ENCODE measurements at regions not wholly inside any gene's neighbourhood (a gene's known extent, or its start where the extent isn't known, plus 50 kb on each side); places are given as distances from the start of the nearest gene placed in this dataset.

DNA sequence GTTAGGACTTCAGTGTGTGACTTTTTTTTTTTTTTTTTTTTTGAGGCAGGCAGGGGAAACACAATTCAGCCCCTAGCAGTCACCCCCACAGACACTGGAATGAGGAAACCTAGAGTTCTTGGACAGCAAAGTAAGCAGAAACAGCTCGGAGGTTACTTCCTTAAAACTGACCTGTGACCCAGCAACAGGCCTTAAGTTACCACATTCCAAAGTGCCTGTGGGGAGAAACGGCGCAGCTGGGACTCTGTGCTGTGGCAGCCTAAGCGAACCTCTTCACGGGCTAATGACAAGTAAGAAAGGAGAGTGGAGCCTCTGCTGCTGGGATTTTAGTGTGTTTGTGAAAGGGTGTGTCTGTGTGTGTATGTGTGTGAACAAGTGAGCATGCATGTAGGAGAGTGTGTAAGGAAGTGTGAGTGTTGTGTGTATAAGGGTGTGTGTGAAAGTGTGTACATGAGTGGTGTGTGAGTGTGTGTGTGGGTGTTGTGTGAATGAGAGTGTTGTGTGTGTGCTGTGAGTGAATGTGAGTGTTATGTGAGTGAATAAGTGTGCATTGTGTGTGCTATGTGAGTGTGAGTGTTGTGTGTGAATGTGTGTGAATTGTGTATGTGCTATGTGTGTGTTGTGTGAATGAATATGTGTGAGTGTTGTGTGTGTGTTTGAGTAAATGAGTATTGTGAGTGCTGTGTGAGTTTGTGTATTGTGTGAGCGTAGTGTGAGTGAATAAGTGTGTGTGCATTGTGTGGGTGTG, 180.8 kb downstream of the BRINP2 start:
- TF ChIP-seq, protein P1, sequence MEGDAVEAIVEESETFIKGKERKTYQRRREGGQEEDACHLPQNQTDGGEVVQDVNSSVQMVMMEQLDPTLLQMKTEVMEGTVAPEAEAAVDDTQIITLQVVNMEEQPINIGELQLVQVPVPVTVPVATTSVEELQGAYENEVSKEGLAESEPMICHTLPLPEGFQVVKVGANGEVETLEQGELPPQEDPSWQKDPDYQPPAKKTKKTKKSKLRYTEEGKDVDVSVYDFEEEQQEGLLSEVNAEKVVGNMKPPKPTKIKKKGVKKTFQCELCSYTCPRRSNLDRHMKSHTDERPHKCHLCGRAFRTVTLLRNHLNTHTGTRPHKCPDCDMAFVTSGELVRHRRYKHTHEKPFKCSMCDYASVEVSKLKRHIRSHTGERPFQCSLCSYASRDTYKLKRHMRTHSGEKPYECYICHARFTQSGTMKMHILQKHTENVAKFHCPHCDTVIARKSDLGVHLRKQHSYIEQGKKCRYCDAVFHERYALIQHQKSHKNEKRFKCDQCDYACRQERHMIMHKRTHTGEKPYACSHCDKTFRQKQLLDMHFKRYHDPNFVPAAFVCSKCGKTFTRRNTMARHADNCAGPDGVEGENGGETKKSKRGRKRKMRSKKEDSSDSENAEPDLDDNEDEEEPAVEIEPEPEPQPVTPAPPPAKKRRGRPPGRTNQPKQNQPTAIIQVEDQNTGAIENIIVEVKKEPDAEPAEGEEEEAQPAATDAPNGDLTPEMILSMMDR (IDR thresholded peaks at IDR 0.05) = no peak
- no peak for TF ChIP-seq POLR2AphosphoS5 (IDR thresholded peaks at IDR 0.05; ENCODE audit: low read depth, low read length)

Data from Panc1 (cell line).